ENCODE measurements at regions not wholly inside any gene's neighbourhood (a gene's known extent, or its start where the extent isn't known, plus 50 kb on each side); places are given as distances from the start of the nearest gene placed in this dataset.

DNA sequence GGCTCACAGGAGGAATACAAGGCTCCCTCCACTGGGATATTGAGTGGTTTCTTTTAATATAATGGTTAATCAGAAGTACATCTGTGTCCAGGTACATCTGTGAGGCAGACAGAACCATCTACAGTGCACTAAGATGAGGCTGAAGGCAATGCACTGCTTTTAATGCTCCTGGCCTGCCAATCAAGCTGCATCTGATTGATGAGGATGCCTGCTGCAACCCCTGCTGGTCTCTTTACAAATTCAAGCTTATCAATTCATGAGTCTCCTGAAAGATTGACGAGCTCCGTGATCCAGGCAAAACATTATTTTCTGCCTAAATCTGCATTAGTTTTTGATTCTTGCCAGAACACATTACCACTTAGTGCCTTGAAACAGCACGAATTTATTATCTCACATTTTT is 1139.1 kb downstream of the AACS start:
- TF ChIP-seq ZFX (IDR thresholded peaks at IDR 0.05; ENCODE audit: borderline replicate concordance) = no peak
- TF ChIP-seq, protein P1, sequence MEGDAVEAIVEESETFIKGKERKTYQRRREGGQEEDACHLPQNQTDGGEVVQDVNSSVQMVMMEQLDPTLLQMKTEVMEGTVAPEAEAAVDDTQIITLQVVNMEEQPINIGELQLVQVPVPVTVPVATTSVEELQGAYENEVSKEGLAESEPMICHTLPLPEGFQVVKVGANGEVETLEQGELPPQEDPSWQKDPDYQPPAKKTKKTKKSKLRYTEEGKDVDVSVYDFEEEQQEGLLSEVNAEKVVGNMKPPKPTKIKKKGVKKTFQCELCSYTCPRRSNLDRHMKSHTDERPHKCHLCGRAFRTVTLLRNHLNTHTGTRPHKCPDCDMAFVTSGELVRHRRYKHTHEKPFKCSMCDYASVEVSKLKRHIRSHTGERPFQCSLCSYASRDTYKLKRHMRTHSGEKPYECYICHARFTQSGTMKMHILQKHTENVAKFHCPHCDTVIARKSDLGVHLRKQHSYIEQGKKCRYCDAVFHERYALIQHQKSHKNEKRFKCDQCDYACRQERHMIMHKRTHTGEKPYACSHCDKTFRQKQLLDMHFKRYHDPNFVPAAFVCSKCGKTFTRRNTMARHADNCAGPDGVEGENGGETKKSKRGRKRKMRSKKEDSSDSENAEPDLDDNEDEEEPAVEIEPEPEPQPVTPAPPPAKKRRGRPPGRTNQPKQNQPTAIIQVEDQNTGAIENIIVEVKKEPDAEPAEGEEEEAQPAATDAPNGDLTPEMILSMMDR (IDR thresholded peaks at IDR 0.05) = no peak
